Uterus (tissue), 3 donors: ENCODE measurements at regions not wholly inside any gene's neighbourhood (a gene's known extent, or its start where the extent isn't known, plus 50 kb on each side); places are given as distances from the start of the nearest gene placed in this dataset.

Experiments
- DNase-seq, 2 donors: peaks; one replicate each; pipeline ENCODE4 v3.0.0-alpha.2; 2019 to 2020
- H3K27ac ChIP-seq, 2 donors: fragments of 200-600 bp; sonication (generic); 1 replicate in 1 of 2; 2 replicates in 1 of 2; pipeline ENCODE4 v1.5.1; 2016 to 2018
- H3K27me3 ChIP-seq, 2 donors: fragments of 200-600 bp; sonication (generic); one replicate each; pipeline ENCODE4 v1.5.1; 2018 to 2019; ENCODE audit warnings: control low read depth in 1 of 2
- H3K36me3 ChIP-seq, 2 donors: fragments of 200-600 bp; sonication (generic); one replicate each; pipeline ENCODE4 v1.5.1; 2019; ENCODE audit warnings: control low read depth in 1 of 2
- H3K4me1 ChIP-seq, 2 donors: fragments of 200-600 bp; sonication (generic); one replicate each; pipeline ENCODE4 v1.5.1; 2018 to 2019; ENCODE audit warnings: control low read depth in 1 of 2
- H3K4me3 ChIP-seq, 2 donors: fragments of 200-600 bp; sonication (generic); 1 replicate in 1 of 2; 2 replicates in 1 of 2; pipeline ENCODE4 v1.5.1; 2018 to 2019; ENCODE audit warnings: mild to moderate bottlenecking in 1 of 2
- H3K9me3 ChIP-seq, 2 donors: fragments of 200-600 bp; sonication (generic); one replicate each; pipeline ENCODE4 v1.5.1; 2019; ENCODE audit warnings: control low read depth in 1 of 2
- CTCF ChIP-seq, 4 experiments: fragments of 200-600 bp in 2 of 4; fragments of 450-650 bp in 2 of 4; sonication (generic) in 2 of 4; IDR thresholded peaks; one replicate each; pipeline ENCODE4 v1.5.1; 2016 to 2019; ENCODE audit warnings: antibody characterized with exemption in 4 of 4, mild to moderate bottlenecking in 2 of 4, moderate library complexity in 1 of 4
- POLR2A ChIP-seq, 2 donors: fragments of 450-650 bp; IDR thresholded peaks; one replicate each; pipeline ENCODE4 v1.6.1; 2016; ENCODE audit warnings: antibody characterized with exemption in 2 of 2, mild to moderate bottlenecking in 1 of 2, moderate library complexity in 1 of 2
- intact Hi-C: fragments of 100-400 bp; cut with DNase I; formaldehyde crosslinking; loops from one replicate; pipeline ENCODE4 v1.15.1; 2023; ENCODE audit warnings: low total_unique reads
- donor health status: DM: yes; HTN: yes; CAD: no.

- H3K9me3 ChIP-seq: no peaks in the 10 kb centered on the region
- no peaks in the 10 kb centered on the region for H3K36me3 ChIP-seq
- H3K27me3 ChIP-seq: no peaks in the 10 kb centered on the region
- TF ChIP-seq POLR2A (IDR thresholded peaks at IDR 0.05) (no peak), CTCF (IDR thresholded peaks at IDR 0.05) (no peak)
- H3K4me3 ChIP-seq: no peak overlapping the region
- H3K4me1 ChIP-seq: no peaks in the 10 kb centered on the region
- no peak overlapping the region for H3K27ac ChIP-seq
- intact Hi-C loops: no loop called here
- no peak for DNase-seq
Observed at GRCh38 chr17:13967416-13967815, 101.9 kb upstream of the COX10 start.

GRCh38 chr17:13970531-13970930 lies 98.8 kb upstream of the COX10 start:
- no peak for TF ChIP-seq CTCF (IDR thresholded peaks at IDR 0.05)
- no peak for TF ChIP-seq POLR2A (IDR thresholded peaks at IDR 0.05)
- Histone ChIP-seq H3K9me3 (no peaks in the 10 kb centered on the region), H3K27me3 (no peaks in the 10 kb centered on the region), H3K4me1 (no peaks in the 10 kb centered on the region), H3K4me3 (no peak overlapping the region), H3K27ac (no peak overlapping the region), H3K36me3 (no peaks in the 10 kb centered on the region)
- no peak for DNase-seq
- intact Hi-C loops: no loop called here

DNA sequence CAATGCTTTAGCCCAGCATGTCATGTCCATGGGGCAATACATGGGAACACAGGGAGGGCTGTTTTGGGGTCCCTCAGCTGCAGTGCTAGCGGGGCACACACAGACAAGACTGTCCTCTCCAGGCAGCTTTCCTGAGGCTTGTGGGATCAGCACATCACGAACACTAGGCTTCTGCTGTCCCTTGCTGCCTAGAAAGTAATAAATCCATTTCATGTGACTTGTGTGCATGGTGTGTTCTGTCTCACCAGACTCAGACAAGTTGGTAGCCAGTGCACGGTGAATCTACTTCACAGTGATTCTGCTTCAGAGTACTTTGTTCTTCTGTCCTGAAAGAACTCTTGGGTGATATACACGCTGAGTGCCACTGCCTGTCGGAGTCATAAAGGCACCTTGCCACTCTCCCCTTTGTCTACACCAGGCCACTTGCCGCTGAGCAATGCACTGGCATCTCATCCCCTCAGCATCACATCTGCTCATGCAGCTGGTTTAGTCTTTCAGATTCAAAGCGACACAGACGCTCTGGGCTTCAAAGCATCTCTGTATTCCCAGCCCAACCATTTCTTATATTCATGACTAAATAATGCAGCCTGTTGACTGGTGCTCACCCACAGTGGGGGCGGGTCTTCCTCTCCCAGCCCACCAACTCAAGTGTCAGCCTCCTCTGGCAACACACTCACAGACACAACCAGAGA lies 95.2 kb upstream of the COX10 start:
- Histone ChIP-seq H3K36me3 (no peaks in the 10 kb centered on the region), H3K9me3 (no peaks in the 10 kb centered on the region), H3K4me3 (no peak overlapping the region), H3K27me3 (no peaks in the 10 kb centered on the region), H3K27ac (no peak overlapping the region), H3K4me1 (no peaks in the 10 kb centered on the region)
- no peak for DNase-seq
- no peak for TF ChIP-seq CTCF (IDR thresholded peaks at IDR 0.05)
- no peak for TF ChIP-seq POLR2A (IDR thresholded peaks at IDR 0.05)
- intact Hi-C loops: no loop called here

GRCh38 chr17:13977837-13978236 lies 91.5 kb upstream of the COX10 start:
- intact Hi-C loops: no loop called here
- Histone ChIP-seq H3K9me3 (no peaks in the 10 kb centered on the region), H3K4me1 (no peaks in the 10 kb centered on the region), H3K4me3 (no peak overlapping the region), H3K27me3 (no peaks in the 10 kb centered on the region), H3K36me3 (no peaks in the 10 kb centered on the region), H3K27ac (no peak overlapping the region)
- no peak for DNase-seq
- TF ChIP-seq CTCF (IDR thresholded peaks at IDR 0.05): no peak
- no peak for TF ChIP-seq POLR2A (IDR thresholded peaks at IDR 0.05)

DNA sequence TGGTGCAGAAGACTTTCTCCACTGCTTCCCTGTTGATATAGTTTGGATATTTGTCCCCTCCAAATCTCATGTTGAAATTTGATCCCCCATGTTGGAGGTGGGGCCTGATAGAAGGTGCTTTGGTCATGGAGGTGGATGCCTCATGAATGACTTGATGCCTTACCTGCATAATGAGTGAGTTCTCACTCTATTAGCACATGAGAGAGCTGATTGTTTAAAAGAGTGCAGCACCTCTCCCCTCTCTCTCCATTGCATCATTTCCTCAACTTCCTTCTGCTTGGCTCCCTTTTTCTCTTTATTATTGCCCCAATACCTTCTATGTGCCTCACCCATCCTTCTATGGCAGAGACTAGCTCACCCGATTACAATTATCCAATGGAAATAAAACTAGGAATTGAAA lies 90.8 kb upstream of the COX10 start:
- Histone ChIP-seq H3K4me1 (no peaks in the 10 kb centered on the region), H3K4me3 (no peak overlapping the region), H3K27me3 (no peaks in the 10 kb centered on the region), H3K9me3 (no peaks in the 10 kb centered on the region), H3K36me3 (no peaks in the 10 kb centered on the region), H3K27ac (no peak overlapping the region)
- no peak for DNase-seq
- TF ChIP-seq POLR2A (IDR thresholded peaks at IDR 0.05): no peak
- no peak for TF ChIP-seq CTCF (IDR thresholded peaks at IDR 0.05)
- intact Hi-C loops: no loop called here
